Liver (tissue), 8 donors: ENCODE measurements at regions not wholly inside any gene's neighbourhood (a gene's known extent, or its start where the extent isn't known, plus 50 kb on each side); places are given as distances from the start of the nearest gene placed in this dataset.

ENCODE experiments used
- DNase-seq: peaks from one replicate; pipeline ENCODE4 v3.0.0-alpha.2; 2017; ENCODE audit warnings: low spot score
- H3K27ac ChIP-seq, 2 donors: one replicate each; pipeline ENCODE4 v1.7.0; 2013; ENCODE audit warnings: inconsistent platforms in 2 of 2, low read length in 2 of 2, control low read depth in 1 of 2, low read depth in 1 of 2, mild to moderate bottlenecking in 1 of 2
- H3K27me3 ChIP-seq, 4 donors: one replicate each; pipeline versions ENCODE4 v1.6.1 to v1.7.0; 2013; ENCODE audit warnings: low read length in 3 of 4, inconsistent platforms in 1 of 4, mild to moderate bottlenecking in 1 of 4, moderate library complexity in 1 of 4; ENCODE audit not compliant: control insufficient read depth in 4 of 4, insufficient read depth in 4 of 4
- H3K36me3 ChIP-seq, 4 donors: one replicate each; pipeline versions ENCODE4 v1.6.1 to v1.7.0; 2013; ENCODE audit warnings: low read length in 3 of 4, mild to moderate bottlenecking in 3 of 4, low read depth in 1 of 4, moderate library complexity in 1 of 4; ENCODE audit not compliant: control insufficient read depth in 4 of 4, insufficient read depth in 3 of 4
- H3K4me1 ChIP-seq, 4 donors: one replicate each; pipeline versions ENCODE4 v1.6.1 to v1.7.0; 2013; ENCODE audit warnings: low read length in 3 of 4, mild to moderate bottlenecking in 3 of 4, moderate library complexity in 1 of 4; ENCODE audit not compliant: control insufficient read depth in 4 of 4, insufficient read depth in 4 of 4
- H3K4me3 ChIP-seq, 3 donors: one replicate each; pipeline versions ENCODE4 v1.6.1 to v1.7.0; 2013; ENCODE audit warnings: low read length in 3 of 3, control low read depth in 1 of 3, low read depth in 1 of 3, mild to moderate bottlenecking in 1 of 3
- H3K9ac ChIP-seq, 2 donors: one replicate each; pipeline ENCODE4 v1.7.0; 2013; ENCODE audit warnings: low read length in 2 of 2, mild to moderate bottlenecking in 2 of 2, moderate library complexity in 2 of 2, control low read depth in 1 of 2, low read depth in 1 of 2
- H3K9me3 ChIP-seq, 4 donors: one replicate each; pipeline versions ENCODE4 v1.6.1 to v1.7.0; 2013; ENCODE audit warnings: low read length in 3 of 4; ENCODE audit not compliant: control insufficient read depth in 4 of 4
- EGR1 ChIP-seq, 2 donors: IDR thresholded peaks; 2 replicates each; pipeline ENCODE4 v1.6.1; 2016 to 2018; ENCODE audit warnings: antibody characterized with exemption in 2 of 2, low read depth in 2 of 2
- FOXA1 ChIP-seq: IDR thresholded peaks from 2 replicates; pipeline ENCODE4 v1.6.1; 2016; ENCODE audit warnings: antibody characterized with exemption
- FOXA2 ChIP-seq: IDR thresholded peaks from 2 replicates; pipeline ENCODE4 v1.6.1; 2016; ENCODE audit warnings: antibody characterized with exemption
- GABPA ChIP-seq, 2 donors: IDR thresholded peaks in 1 of 2; conservative IDR thresholded peaks in 1 of 2; 2 replicates each; pipeline ENCODE4 v1.6.1; 2016; ENCODE audit warnings: antibody characterized with exemption in 2 of 2, mild to moderate bottlenecking in 1 of 2, moderate library complexity in 1 of 2
- HNF4A ChIP-seq, 2 donors: conservative IDR thresholded peaks; 2 replicates each; pipeline ENCODE4 v1.6.1; 2016; ENCODE audit warnings: antibody characterized with exemption in 2 of 2, mild to moderate bottlenecking in 2 of 2
- HNF4G ChIP-seq: IDR thresholded peaks from 2 replicates; pipeline ENCODE4 v1.6.1; 2016; ENCODE audit warnings: antibody characterized with exemption
- JUND ChIP-seq, 2 donors: IDR thresholded peaks; 2 replicates each; pipeline ENCODE4 v1.6.1; 2016; ENCODE audit warnings: antibody characterized with exemption in 2 of 2
- NR2F2 ChIP-seq: IDR thresholded peaks from 2 replicates; pipeline ENCODE4 v1.6.1; 2016; ENCODE audit warnings: antibody characterized with exemption
- RAD21 ChIP-seq, 2 donors: IDR thresholded peaks; 2 replicates each; pipeline ENCODE4 v1.6.1; 2016; ENCODE audit warnings: antibody characterized with exemption in 2 of 2, mild to moderate bottlenecking in 2 of 2
- RXRA ChIP-seq, 2 donors: IDR thresholded peaks; 2 replicates each; pipeline ENCODE4 v1.6.1; 2017 to 2018; ENCODE audit warnings: antibody characterized with exemption in 2 of 2, mild to moderate bottlenecking in 1 of 2
- SP1 ChIP-seq: IDR thresholded peaks from 2 replicates; pipeline ENCODE4 v1.6.1; 2018; ENCODE audit warnings: antibody characterized with exemption, mild to moderate bottlenecking
- TAF1 ChIP-seq: conservative IDR thresholded peaks from 2 replicates; pipeline ENCODE4 v1.6.1; 2016; ENCODE audit warnings: antibody characterized with exemption, mild to moderate bottlenecking
- YY1 ChIP-seq: IDR thresholded peaks from 2 replicates; pipeline ENCODE4 v1.6.1; 2016; ENCODE audit warnings: antibody characterized with exemption, mild to moderate bottlenecking
- WGBS: extraction: QIAGEN DNeasy Blood & Tissue Kit; methylation state at CpG from one replicate; pipeline ENCODE4 v1.1.7; 2013; 5-methylcytosine and 5-hydroxymethylcytosine counted together
- TF ChIP-seq, protein P1 (sequence below): fragments of 150-350 bp; IDR thresholded peaks from 2 replicates; pipeline ENCODE4 v1.5.1; 2017; ENCODE audit warnings: improper control_type of control experiment, low read depth, low read length; ENCODE audit not compliant: missing input control
- TF ChIP-seq, protein P2 (sequence below): IDR thresholded peaks from 2 replicates; pipeline ENCODE4 v1.6.1; 2016; ENCODE audit warnings: antibody characterized with exemption
- TF ChIP-seq, protein P3 (sequence below): IDR thresholded peaks from 2 replicates; pipeline ENCODE4 v1.6.1; 2016; ENCODE audit warnings: antibody characterized with exemption
- donor health status: healthy.
- donor health status: healthy.
- donor health status: healthy.
- donor health status: healthy.
- donor health status: healthy.

DNA sequence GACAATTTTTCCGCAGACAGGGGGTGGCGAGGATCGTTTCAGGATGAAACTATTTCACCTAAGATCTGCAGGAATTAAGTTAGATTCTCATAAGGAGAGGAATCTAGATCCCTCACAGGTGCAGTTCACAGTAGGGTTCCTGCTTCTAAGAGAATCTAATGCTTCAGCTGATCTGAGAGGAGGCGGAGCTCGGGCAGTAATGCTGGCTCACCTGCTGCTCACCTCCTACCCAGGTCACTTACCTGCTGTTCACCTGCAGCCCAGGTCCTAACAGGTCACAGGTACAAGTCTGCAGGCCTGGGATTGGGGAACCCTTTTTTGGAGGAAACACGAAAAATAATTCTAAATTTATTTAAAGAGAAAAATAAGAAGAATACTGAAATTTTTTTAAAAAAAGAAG is 406.8 kb downstream of the MCTP2 start:
- 59% methylated on average over 6 of the region's 6 CpGs for WGBS
- Histone ChIP-seq H3K4me1 (no peaks in the 10 kb centered on the region), H3K9me3 (no peaks in the 10 kb centered on the region), H3K4me3 (no peak overlapping the region), H3K27me3 (no peaks in the 10 kb centered on the region), H3K27ac (no peak overlapping the region), H3K36me3 (no peaks in the 10 kb centered on the region), H3K9ac (no peak overlapping the region)
- TF ChIP-seq, protein P1, sequence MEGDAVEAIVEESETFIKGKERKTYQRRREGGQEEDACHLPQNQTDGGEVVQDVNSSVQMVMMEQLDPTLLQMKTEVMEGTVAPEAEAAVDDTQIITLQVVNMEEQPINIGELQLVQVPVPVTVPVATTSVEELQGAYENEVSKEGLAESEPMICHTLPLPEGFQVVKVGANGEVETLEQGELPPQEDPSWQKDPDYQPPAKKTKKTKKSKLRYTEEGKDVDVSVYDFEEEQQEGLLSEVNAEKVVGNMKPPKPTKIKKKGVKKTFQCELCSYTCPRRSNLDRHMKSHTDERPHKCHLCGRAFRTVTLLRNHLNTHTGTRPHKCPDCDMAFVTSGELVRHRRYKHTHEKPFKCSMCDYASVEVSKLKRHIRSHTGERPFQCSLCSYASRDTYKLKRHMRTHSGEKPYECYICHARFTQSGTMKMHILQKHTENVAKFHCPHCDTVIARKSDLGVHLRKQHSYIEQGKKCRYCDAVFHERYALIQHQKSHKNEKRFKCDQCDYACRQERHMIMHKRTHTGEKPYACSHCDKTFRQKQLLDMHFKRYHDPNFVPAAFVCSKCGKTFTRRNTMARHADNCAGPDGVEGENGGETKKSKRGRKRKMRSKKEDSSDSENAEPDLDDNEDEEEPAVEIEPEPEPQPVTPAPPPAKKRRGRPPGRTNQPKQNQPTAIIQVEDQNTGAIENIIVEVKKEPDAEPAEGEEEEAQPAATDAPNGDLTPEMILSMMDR = no peak
- TF ChIP-seq YY1 (no peak), RAD21 (IDR thresholded peaks at IDR 0.05) (no peak), FOXA2 (no peak), FOXA1 (no peak), JUND (IDR thresholded peaks at IDR 0.05) (no peak), GABPA (IDR thresholded peaks at IDR 0.05 in 1 of 2, conservative IDR thresholded peaks at IDR 0.05 in 1 of 2) (no peak), NR2F2 (no peak), EGR1 (IDR thresholded peaks at IDR 0.05; ENCODE audit: low read depth in 2 of 2) (no peak), HNF4G (no peak), SP1 (no peak)
- TF ChIP-seq, protein P2, sequence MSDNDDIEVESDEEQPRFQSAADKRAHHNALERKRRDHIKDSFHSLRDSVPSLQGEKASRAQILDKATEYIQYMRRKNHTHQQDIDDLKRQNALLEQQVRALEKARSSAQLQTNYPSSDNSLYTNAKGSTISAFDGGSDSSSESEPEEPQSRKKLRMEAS = no peak
- TF ChIP-seq, protein P3, sequence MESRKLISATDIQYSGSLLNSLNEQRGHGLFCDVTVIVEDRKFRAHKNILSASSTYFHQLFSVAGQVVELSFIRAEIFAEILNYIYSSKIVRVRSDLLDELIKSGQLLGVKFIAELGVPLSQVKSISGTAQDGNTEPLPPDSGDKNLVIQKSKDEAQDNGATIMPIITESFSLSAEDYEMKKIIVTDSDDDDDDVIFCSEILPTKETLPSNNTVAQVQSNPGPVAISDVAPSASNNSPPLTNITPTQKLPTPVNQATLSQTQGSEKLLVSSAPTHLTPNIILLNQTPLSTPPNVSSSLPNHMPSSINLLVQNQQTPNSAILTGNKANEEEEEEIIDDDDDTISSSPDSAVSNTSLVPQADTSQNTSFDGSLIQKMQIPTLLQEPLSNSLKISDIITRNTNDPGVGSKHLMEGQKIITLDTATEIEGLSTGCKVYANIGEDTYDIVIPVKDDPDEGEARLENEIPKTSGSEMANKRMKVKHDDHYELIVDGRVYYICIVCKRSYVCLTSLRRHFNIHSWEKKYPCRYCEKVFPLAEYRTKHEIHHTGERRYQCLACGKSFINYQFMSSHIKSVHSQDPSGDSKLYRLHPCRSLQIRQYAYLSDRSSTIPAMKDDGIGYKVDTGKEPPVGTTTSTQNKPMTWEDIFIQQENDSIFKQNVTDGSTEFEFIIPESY = no peak
- DNase-seq = no peak

DNA sequence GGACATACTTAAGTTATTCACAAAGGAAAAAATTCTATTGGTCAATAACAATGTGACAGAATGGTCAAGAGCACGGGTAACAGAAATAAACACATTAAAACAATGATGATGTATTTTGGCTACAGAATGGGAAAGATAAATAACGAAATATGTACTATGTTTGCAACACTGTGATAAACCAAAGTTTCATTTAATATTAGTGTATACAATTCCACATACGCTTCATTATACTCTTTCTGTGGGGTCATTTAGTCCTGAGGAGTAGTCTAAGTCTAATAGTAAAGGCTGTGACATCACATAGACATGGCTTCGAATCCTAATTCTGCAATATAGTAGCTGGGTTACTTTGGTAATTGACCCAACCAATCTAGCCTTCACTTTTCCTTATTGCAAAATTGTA is 408.3 kb downstream of the MCTP2 start:
- H3K9ac ChIP-seq = no peak overlapping the region
- no peak for TF ChIP-seq JUND (IDR thresholded peaks at IDR 0.05)
- TF ChIP-seq RXRA (IDR thresholded peaks at IDR 0.05) = no peak
- TF ChIP-seq, protein P3 = no peak
- no peak for TF ChIP-seq RAD21 (IDR thresholded peaks at IDR 0.05)
- TF ChIP-seq NR2F2 = no peak
- no peak for TF ChIP-seq YY1
- TF ChIP-seq HNF4A (conservative IDR thresholded peaks at IDR 0.05) = no peak
- no peak for TF ChIP-seq HNF4G
- no peak for TF ChIP-seq TAF1
- no peak for TF ChIP-seq GABPA (IDR thresholded peaks at IDR 0.05 in 1 of 2, conservative IDR thresholded peaks at IDR 0.05 in 1 of 2)
- TF ChIP-seq EGR1 (IDR thresholded peaks at IDR 0.05; ENCODE audit: low read depth in 2 of 2) = no peak
- H3K4me1 ChIP-seq = no peaks in the 10 kb centered on the region
- no peak overlapping the region for H3K4me3 ChIP-seq
- H3K27me3 ChIP-seq = no peaks in the 10 kb centered on the region
- H3K36me3 ChIP-seq = no peaks in the 10 kb centered on the region
- DNase-seq = no peak
- 79% methylated on average over 4 of the region's 4 CpGs for WGBS
- no peak overlapping the region for H3K27ac ChIP-seq
- H3K9me3 ChIP-seq = no peaks in the 10 kb centered on the region
